GM19351 (cell line): ENCODE measurements at regions not wholly inside any gene's neighbourhood (a gene's known extent, or its start where the extent isn't known, plus 50 kb on each side); places are given as distances from the start of the nearest gene placed in this dataset.

Source experiments
- ATAC-seq: cut with Tn5 transposase; IDR thresholded peaks from one replicate; pipeline ENCODE4 v1.9.1; 2021; ENCODE audit warnings: mild to moderate bottlenecking, moderate library complexity; ENCODE audit not compliant: unreplicated experiment

- ATAC-seq: no peak
These were observed 301.5 kb downstream of the CLIC5 start for GRCh38 chr6:45714006-45714730.
